HFFc6 (cell line): ENCODE measurements at regions not wholly inside any gene's neighbourhood (a gene's known extent, or its start where the extent isn't known, plus 50 kb on each side); places are given as distances from the start of the nearest gene placed in this dataset.
A peak's percentile ranks its signal among the peaks of the same experiment; 100 is the strongest.

Experiments
- DNase-seq: peaks from one replicate; pipeline ENCODE4 v3.0.0-alpha.2; 2018
- H3K27ac Mint-ChIP-seq: 2 replicates; pipeline ENCODE4 v1.8.0; 2020; ENCODE audit warnings: mild to moderate bottlenecking, mixed read lengths
- H3K27me3 Mint-ChIP-seq: 2 replicates; pipeline ENCODE4 v1.8.0; 2021; ENCODE audit warnings: mild to moderate bottlenecking, moderate library complexity, mixed read lengths; ENCODE audit not compliant: insufficient read depth
- H3K36me3 Mint-ChIP-seq: 2 replicates; pipeline ENCODE4 v1.8.0; 2021; ENCODE audit warnings: low read depth, mixed read lengths
- H3K4me1 Mint-ChIP-seq: 2 replicates; pipeline ENCODE4 v1.8.0; 2020; ENCODE audit warnings: low read depth, mixed read lengths
- H3K4me3 Mint-ChIP-seq: 2 replicates; pipeline ENCODE4 v1.8.0; 2020; ENCODE audit warnings: mild to moderate bottlenecking, moderate library complexity, mixed read lengths
- H3K9me3 Mint-ChIP-seq: 2 replicates; pipeline ENCODE4 v1.8.0; 2020; ENCODE audit warnings: mild to moderate bottlenecking, mixed read lengths
- TF ChIP-seq, protein P1 (sequence below): fragments of 200-600 bp; sonication (generic); IDR thresholded peaks from 2 replicates; pipeline ENCODE4 v1.5.0; 2021; ENCODE audit warnings: antibody characterized with exemption, mild to moderate bottlenecking

GRCh38 chr18:67280486-67281242 is 235.9 kb downstream of the DSEL start:
- H3K9me3 Mint-ChIP-seq, result no peaks in the 10 kb centered on the region
- H3K4me3 Mint-ChIP-seq, result no peak overlapping the region
- DNase-seq, result no peak
- no peaks in the 10 kb centered on the region for H3K27me3 Mint-ChIP-seq
- no peaks in the 10 kb centered on the region for H3K36me3 Mint-ChIP-seq
- H3K4me1 Mint-ChIP-seq, result peaks cover 30% of the 10 kb centered on the region
- H3K27ac Mint-ChIP-seq, result no peak overlapping the region
- TF ChIP-seq, protein P1, sequence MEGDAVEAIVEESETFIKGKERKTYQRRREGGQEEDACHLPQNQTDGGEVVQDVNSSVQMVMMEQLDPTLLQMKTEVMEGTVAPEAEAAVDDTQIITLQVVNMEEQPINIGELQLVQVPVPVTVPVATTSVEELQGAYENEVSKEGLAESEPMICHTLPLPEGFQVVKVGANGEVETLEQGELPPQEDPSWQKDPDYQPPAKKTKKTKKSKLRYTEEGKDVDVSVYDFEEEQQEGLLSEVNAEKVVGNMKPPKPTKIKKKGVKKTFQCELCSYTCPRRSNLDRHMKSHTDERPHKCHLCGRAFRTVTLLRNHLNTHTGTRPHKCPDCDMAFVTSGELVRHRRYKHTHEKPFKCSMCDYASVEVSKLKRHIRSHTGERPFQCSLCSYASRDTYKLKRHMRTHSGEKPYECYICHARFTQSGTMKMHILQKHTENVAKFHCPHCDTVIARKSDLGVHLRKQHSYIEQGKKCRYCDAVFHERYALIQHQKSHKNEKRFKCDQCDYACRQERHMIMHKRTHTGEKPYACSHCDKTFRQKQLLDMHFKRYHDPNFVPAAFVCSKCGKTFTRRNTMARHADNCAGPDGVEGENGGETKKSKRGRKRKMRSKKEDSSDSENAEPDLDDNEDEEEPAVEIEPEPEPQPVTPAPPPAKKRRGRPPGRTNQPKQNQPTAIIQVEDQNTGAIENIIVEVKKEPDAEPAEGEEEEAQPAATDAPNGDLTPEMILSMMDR, result no peak

- no peaks in the 10 kb centered on the region for H3K36me3 Mint-ChIP-seq
- H3K4me3 Mint-ChIP-seq, result no peak overlapping the region
- DNase-seq, result no peak
- TF ChIP-seq, protein P1, result no peak
- no peaks in the 10 kb centered on the region for H3K9me3 Mint-ChIP-seq
- H3K27me3 Mint-ChIP-seq, result no peaks in the 10 kb centered on the region
- H3K27ac Mint-ChIP-seq, result no peak overlapping the region
- H3K4me1 Mint-ChIP-seq, result peaks cover 30% of the 10 kb centered on the region
Observed at GRCh38 chr18:67279988-67280387, 236.5 kb downstream of the DSEL start.

DNA sequence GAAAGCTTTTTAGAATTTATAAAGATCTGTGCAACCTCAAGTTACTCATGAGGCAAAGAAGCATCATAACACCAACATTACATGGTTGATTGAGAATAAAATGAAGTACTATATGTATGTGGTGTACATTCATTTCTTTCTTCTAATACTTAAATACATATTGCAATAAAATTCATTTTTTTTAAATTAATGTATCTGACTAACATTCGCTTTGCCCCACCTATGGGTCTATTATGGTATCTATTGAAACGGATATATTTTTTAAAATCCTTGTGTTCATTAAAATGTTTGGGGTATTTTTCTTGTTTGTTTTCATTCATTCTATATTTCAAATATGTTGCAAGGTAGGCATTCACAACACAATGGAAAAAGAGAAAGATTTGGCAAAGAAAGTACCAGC is 237.5 kb downstream of the DSEL start:
- Mint-ChIP-seq H3K9me3 (no peaks in the 10 kb centered on the region), H3K4me3 (no peak overlapping the region), H3K27ac (no peak overlapping the region), H3K4me1 (peaks cover 30% of the 10 kb centered on the region), H3K36me3 (no peaks in the 10 kb centered on the region), H3K27me3 (no peaks in the 10 kb centered on the region)
- TF ChIP-seq, protein P1, result peak; percentile 46
- no peak for DNase-seq

- no peaks in the 10 kb centered on the region for H3K27me3 Mint-ChIP-seq
- H3K9me3 Mint-ChIP-seq, result no peaks in the 10 kb centered on the region
- peaks cover 23% of the 10 kb centered on the region; the same call in 1 of the 2 replicates for H3K4me1 Mint-ChIP-seq
- H3K4me3 Mint-ChIP-seq, result no peak overlapping the region
- TF ChIP-seq, protein P1, result no peak
- no peak for DNase-seq
- H3K36me3 Mint-ChIP-seq, result peaks cover 6% of the 10 kb centered on the region; the same call in 1 of the 2 replicates
- H3K27ac Mint-ChIP-seq, result no peak overlapping the region
Observed at GRCh38 chr18:67276638-67277037, 239.9 kb downstream of the DSEL start.

- H3K36me3 Mint-ChIP-seq, result peaks cover 10% of the 10 kb centered on the region
Observed at GRCh38 chr18:67273288-67273687, 243.2 kb downstream of the DSEL start.

More at GRCh38 chr18:67273288-67273687, 243.2 kb downstream of the DSEL start:
- H3K27ac Mint-ChIP-seq, result no peak overlapping the region
- no peak overlapping the region for H3K4me3 Mint-ChIP-seq
- H3K4me1 Mint-ChIP-seq, result peaks cover 14% of the 10 kb centered on the region; the same call in 1 of the 2 replicates
- no peaks in the 10 kb centered on the region for H3K9me3 Mint-ChIP-seq
- TF ChIP-seq, protein P1, result no peak
- DNase-seq, result no peak
- no peaks in the 10 kb centered on the region for H3K27me3 Mint-ChIP-seq
